ENCODE measurements at regions not wholly inside any gene's neighbourhood (a gene's known extent, or its start where the extent isn't known, plus 50 kb on each side); places are given as distances from the start of the nearest gene placed in this dataset.

DNA sequence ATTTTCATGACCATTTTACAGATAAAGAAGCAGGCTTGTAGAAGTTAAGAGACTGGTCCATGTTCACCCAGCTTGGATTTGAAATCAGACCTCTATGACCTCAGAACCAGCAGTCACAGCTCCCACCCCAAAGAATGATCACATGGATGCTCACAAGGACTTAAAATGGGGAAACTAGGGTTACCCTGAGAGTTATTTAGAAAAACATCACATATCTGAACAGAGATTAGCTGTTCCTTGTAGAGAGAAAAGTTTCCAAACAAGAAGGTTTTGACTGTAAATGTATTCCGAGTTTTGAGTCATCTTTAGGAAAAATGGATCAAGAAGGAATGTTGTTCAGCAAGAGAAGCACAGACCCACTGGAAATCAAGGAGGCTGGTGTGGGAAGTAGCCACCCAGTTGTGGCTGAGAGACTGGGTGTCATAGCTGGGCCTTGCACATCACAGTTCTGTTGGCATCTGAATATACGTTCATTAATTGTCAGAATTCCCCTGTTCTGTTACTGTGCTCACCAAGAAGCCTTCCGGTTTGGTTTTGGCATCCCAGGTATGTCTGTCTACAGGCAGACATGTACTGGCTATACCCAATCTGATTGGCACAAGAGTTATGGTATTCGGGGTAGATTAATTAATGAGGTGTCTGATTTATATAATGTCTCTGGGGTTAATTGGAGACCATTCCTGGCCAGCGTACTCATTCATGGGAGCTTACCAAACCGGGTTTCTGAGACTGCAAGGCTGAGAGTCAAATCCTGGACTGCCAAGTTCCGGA, 371.8 kb upstream of the SLC14A2 start:
- TF ChIP-seq, protein P1, sequence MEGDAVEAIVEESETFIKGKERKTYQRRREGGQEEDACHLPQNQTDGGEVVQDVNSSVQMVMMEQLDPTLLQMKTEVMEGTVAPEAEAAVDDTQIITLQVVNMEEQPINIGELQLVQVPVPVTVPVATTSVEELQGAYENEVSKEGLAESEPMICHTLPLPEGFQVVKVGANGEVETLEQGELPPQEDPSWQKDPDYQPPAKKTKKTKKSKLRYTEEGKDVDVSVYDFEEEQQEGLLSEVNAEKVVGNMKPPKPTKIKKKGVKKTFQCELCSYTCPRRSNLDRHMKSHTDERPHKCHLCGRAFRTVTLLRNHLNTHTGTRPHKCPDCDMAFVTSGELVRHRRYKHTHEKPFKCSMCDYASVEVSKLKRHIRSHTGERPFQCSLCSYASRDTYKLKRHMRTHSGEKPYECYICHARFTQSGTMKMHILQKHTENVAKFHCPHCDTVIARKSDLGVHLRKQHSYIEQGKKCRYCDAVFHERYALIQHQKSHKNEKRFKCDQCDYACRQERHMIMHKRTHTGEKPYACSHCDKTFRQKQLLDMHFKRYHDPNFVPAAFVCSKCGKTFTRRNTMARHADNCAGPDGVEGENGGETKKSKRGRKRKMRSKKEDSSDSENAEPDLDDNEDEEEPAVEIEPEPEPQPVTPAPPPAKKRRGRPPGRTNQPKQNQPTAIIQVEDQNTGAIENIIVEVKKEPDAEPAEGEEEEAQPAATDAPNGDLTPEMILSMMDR (IDR thresholded peaks at IDR 0.05): no peak
- TF ChIP-seq POLR2A (IDR thresholded peaks at IDR 0.05): no peak
